ENCODE measurements at regions not wholly inside any gene's neighbourhood (a gene's known extent, or its start where the extent isn't known, plus 50 kb on each side); places are given as distances from the start of the nearest gene placed in this dataset.

- no peak for DNase-seq (ENCODE audit: extremely low read depth in 1 of 11, low read depth in 9 of 11, low spot score in 4 of 11)
Measured at GRCh38 chr2:7270011-7270431, 352.8 kb downstream of the RNF144A start.

DNA sequence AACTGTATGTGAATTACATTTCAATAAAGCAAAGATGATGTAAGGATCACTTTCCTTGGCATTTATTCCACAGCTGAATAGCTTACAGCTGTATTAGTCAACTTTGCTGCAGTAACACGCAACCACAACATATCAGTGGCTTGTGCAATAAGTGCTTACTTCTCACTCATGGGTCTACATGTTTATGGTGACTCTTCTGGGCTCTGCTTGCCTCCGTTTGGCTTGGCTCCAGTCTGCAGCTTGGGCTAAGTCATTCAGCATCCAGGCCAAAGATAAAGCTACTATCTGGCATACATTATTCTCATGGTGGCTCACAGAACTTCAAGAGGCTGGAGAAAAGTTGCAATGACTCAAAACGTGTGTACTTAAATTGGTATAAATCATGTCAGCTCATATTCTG, 355.0 kb downstream of the RNF144A start:
- DNase-seq (ENCODE audit: extremely low read depth in 1 of 11, low read depth in 9 of 11, low spot score in 4 of 11): no peak

DNA sequence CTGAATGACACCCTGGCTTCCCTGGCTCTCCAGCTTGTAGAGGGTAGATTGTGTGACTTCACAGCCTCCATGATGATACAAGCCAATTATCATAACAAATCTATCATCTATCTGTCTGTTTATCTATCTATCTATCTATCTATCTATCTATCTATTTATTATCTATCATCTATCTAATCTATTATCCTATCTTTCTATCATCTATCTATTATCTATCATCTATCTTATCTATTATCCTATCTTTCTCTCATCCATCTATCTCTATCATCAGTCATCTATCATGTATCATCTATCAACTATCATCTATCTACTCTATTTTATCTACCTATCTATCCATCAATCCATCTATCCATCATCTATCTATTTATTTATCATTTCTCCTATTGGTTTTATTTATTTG, 361.8 kb downstream of the RNF144A start:
- no peak for DNase-seq (ENCODE audit: extremely low read depth in 1 of 11, low read depth in 9 of 11, low spot score in 4 of 11)

- no peak for DNase-seq (ENCODE audit: extremely low read depth in 1 of 11, low read depth in 9 of 11, low spot score in 4 of 11)
Measured at GRCh38 chr2:7279421-7279949, 362.3 kb downstream of the RNF144A start.

- DNase-seq (ENCODE audit: extremely low read depth in 1 of 11, low read depth in 9 of 11, low spot score in 4 of 11): no peak
Measured at GRCh38 chr2:7280790-7281189, 363.6 kb downstream of the RNF144A start.

DNA sequence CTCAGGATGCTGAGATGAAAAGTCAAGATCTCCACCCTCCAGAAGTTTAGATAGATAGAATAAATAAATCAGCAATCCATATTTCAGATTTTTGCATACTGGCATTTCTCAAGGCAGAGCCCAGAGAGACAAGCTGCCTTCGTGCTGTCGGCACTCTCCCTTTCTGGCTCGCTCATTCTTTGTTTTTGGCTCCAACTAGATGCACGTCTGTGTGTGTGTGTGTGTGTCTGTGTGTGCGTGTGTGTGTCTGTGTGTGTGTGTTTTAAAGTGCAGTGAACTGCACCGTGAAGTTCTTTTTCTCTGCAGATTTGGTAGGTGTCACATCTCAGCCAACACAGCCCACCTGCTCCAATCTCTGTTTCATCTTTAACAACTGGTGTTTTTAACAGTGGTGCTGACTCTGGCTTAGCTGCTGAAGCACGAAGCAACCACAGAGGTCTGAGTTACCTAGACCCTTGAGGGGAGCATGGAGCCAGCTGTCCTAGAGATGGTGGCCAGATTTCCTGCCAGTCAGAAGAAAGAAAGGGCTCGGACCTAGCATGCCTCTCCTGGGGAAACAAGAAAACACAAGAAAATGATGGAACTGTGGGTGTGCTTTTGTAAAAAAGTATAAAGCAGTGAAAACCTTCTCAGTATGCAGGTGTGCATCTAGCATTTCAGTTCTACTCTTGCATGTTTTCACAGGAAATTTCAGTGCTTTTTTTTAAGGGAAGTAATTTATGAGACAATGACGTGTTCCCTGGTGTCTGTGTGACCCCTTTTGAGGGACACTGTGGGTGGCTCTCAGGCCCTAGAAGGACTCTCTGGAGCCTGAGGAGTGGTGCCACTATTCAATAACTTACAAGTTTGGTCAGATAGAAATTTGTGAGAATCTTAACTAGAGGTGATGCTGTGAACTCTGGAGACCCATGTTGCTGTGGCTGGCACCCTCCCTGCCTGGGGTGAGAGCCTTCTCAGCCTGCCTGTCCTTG, 364.3 kb downstream of the RNF144A start:
- no peak for DNase-seq (ENCODE audit: extremely low read depth in 1 of 11, low read depth in 9 of 11, low spot score in 4 of 11)

DNA sequence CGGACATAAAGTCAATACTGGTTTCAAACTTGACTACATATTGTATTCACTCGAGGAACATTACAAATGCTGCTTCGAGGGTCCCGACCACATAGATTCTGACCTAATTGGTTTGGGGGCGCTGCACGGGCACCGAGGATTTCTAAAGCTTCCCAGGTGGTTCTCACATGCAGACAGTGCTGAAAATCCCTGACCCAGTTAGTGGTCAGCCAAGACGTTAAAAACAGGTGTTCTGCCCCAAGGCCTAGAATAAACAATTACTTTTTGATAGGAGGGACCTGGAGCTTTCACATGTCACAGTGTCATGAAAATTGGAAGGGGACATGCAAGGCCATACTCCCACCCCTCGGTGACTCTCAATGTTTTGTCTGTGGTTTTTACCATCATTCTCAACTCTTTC, 368.9 kb downstream of the RNF144A start:
- DNase-seq (ENCODE audit: extremely low read depth in 1 of 11, low read depth in 9 of 11, low spot score in 4 of 11): no peak

DNA sequence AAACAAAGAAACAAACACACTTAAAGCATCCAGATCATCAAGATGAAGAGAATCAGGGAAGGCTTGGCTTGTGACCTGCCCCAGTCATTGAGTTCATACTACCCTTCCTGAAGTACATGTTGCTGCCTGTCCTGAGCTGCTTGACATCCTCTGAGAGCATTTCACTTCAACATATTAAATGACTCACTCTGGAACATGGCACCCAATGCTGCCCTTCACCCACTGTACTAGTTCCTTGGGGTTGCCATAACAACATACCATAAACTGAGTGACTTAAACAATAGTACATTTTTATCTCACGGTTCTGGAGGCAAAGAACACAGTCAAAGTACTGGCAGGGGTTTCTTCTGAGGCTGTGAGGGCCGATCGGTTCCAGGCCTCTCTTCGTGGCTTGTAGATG, 371.3 kb downstream of the RNF144A start:
- no peak for DNase-seq (ENCODE audit: extremely low read depth in 1 of 11, low read depth in 9 of 11, low spot score in 4 of 11)

- DNase-seq (ENCODE audit: extremely low read depth in 1 of 11, low read depth in 9 of 11, low spot score in 4 of 11): no peak
Measured at GRCh38 chr2:7289697-7290096, 372.5 kb downstream of the RNF144A start.

GRCh38 chr2:7292154-7292691, 375.0 kb downstream of the RNF144A start:
- DNase-seq (ENCODE audit: extremely low read depth in 1 of 11, low read depth in 9 of 11, low spot score in 4 of 11): no peak

DNA sequence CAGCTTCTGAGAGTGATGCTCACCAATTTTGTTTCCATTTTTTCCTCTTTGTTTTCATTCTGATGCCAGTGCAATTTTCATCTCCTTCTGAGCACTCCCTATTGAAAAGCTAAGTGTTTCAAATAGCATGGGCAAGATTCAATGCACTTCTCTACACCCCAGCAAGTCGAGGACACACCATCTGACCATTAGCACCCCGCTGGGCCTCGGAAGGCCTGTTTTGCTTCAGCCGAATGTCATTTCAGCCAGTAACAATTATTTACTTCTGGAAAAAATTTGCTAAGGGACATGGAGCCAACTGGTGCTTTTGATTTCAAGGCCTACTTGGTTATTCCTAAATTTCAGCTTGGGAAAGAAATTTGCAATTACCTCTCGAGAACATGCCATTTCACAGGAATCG, 392.4 kb downstream of the RNF144A start:
- DNase-seq (ENCODE audit: extremely low read depth in 1 of 11, low read depth in 9 of 11, low spot score in 4 of 11): no peak

GRCh38 chr2:7324706-7325105, 407.5 kb downstream of the RNF144A start:
- no peak for DNase-seq (ENCODE audit: extremely low read depth in 1 of 11, low read depth in 9 of 11, low spot score in 4 of 11)

GRCh38 chr2:7325186-7325585, 408.0 kb downstream of the RNF144A start:
- no peak for DNase-seq (ENCODE audit: extremely low read depth in 1 of 11, low read depth in 9 of 11, low spot score in 4 of 11)

DNA sequence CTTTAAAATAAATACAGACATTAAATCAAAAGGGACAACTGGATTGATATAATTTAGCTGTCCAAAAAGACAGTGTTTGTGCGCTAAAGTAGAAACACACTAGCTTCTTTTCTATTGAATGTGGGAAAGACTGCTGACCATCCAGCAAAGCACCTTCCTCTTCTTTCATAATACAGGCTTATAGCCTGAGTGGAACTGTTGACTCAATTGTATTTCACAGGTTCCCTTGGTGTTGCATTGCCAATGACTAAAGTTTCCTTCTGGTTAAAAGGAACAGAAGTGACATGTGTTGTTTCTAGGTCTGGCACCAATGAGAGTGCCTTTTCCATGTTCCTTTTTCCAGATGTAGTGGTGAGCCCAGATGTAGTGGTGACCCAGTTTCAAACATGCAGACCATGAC, 412.3 kb downstream of the RNF144A start:
- DNase-seq (ENCODE audit: extremely low read depth in 1 of 11, low read depth in 9 of 11, low spot score in 4 of 11): no peak

GRCh38 chr2:7333189-7333765, 416.1 kb downstream of the RNF144A start:
- no peak for DNase-seq (ENCODE audit: extremely low read depth in 1 of 11, low read depth in 9 of 11, low spot score in 4 of 11)

GRCh38 chr2:7333960-7334493, 416.8 kb downstream of the RNF144A start:
- DNase-seq (ENCODE audit: extremely low read depth in 1 of 11, low read depth in 9 of 11, low spot score in 4 of 11): no peak

DNA sequence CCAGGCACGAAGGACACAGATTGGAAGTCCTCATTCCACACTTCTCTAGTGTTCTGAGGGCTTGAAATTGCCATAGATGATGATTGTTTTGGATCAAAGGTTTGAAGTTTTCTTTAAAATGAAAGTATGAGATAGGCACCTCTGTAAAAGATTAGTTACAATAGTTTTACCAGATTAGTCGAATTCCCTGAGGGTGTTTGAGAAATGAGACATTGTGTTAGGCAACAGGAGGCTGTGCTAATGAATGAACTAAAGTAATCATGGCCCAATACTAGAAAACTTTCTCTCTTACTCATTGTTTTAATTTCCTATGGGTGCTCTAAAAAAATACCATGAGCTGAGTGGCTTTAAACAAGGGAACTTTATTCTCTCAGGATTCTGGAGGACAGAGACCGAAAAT, 421.7 kb downstream of the RNF144A start:
- no peak for DNase-seq (ENCODE audit: extremely low read depth in 1 of 11, low read depth in 9 of 11, low spot score in 4 of 11)

- no peak for DNase-seq (ENCODE audit: extremely low read depth in 1 of 11, low read depth in 9 of 11, low spot score in 4 of 11)
Measured at GRCh38 chr2:7346336-7346735, 429.1 kb downstream of the RNF144A start.

- no peak for DNase-seq (ENCODE audit: extremely low read depth in 1 of 11, low read depth in 9 of 11, low spot score in 4 of 11)
Measured at GRCh38 chr2:7348761-7349160, 431.5 kb downstream of the RNF144A start.

GRCh38 chr2:7352191-7352590, 435.0 kb downstream of the RNF144A start:
- no peak for DNase-seq (ENCODE audit: extremely low read depth in 1 of 11, low read depth in 9 of 11, low spot score in 4 of 11)

Measured in renal cortex interstitium (tissue), 11 donors.